ENCODE measurements at regions not wholly inside any gene's neighbourhood (a gene's known extent, or its start where the extent isn't known, plus 50 kb on each side); places are given as distances from the start of the nearest gene placed in this dataset.

- Histone ChIP-seq H3K27ac (no peak overlapping the region), H3K9me3 (no peaks in the 10 kb centered on the region), H3K4me1 (no peaks in the 10 kb centered on the region), H3K4me3 (no peak overlapping the region), H3K27me3 (no peaks in the 10 kb centered on the region), H3K36me3 (no peaks in the 10 kb centered on the region)
- TF ChIP-seq, protein P1, sequence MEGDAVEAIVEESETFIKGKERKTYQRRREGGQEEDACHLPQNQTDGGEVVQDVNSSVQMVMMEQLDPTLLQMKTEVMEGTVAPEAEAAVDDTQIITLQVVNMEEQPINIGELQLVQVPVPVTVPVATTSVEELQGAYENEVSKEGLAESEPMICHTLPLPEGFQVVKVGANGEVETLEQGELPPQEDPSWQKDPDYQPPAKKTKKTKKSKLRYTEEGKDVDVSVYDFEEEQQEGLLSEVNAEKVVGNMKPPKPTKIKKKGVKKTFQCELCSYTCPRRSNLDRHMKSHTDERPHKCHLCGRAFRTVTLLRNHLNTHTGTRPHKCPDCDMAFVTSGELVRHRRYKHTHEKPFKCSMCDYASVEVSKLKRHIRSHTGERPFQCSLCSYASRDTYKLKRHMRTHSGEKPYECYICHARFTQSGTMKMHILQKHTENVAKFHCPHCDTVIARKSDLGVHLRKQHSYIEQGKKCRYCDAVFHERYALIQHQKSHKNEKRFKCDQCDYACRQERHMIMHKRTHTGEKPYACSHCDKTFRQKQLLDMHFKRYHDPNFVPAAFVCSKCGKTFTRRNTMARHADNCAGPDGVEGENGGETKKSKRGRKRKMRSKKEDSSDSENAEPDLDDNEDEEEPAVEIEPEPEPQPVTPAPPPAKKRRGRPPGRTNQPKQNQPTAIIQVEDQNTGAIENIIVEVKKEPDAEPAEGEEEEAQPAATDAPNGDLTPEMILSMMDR (IDR thresholded peaks at IDR 0.05): no peak
- DNase-seq (no peak), ATAC-seq (no peak)
- intact Hi-C loops (cut with DNase I): no loop called here
Observed at GRCh38 chr15:39205506-39206371, 375.1 kb upstream of the THBS1 start.

- DNase-seq (no peak), ATAC-seq (peak; percentile 80)
- intact Hi-C loops (cut with DNase I): no loop called here
- no peaks in the 10 kb centered on the region for H3K36me3 ChIP-seq
- no peaks in the 10 kb centered on the region for H3K4me1 ChIP-seq
- H3K27me3 ChIP-seq: no peaks in the 10 kb centered on the region
- TF ChIP-seq, protein P1 (IDR thresholded peaks at IDR 0.05): no peak
- H3K27ac ChIP-seq: no peak overlapping the region
- H3K4me3 ChIP-seq: no peak overlapping the region
- H3K9me3 ChIP-seq: no peaks in the 10 kb centered on the region
Observed at GRCh38 chr15:39207532-39208115, 373.3 kb upstream of the THBS1 start.

GRCh38 chr15:39208187-39208586, 372.7 kb upstream of the THBS1 start:
- no peaks in the 10 kb centered on the region for H3K9me3 ChIP-seq
- intact Hi-C loops (cut with DNase I): no loop called here

GRCh38 chr15:39209548-39210211, 371.2 kb upstream of the THBS1 start:
- intact Hi-C loops (cut with DNase I): no loop called here
- DNase-seq: no peak
- no peaks in the 10 kb centered on the region for H3K36me3 ChIP-seq
- TF ChIP-seq, protein P1 (IDR thresholded peaks at IDR 0.05): no peak
- no peaks in the 10 kb centered on the region for H3K9me3 ChIP-seq
- no peaks in the 10 kb centered on the region for H3K27me3 ChIP-seq
- H3K4me3 ChIP-seq: no peak overlapping the region
- no peak for ATAC-seq
- H3K4me1 ChIP-seq: no peaks in the 10 kb centered on the region
- no peak overlapping the region for H3K27ac ChIP-seq

More at GRCh38 chr15:39208187-39208586, 372.7 kb upstream of the THBS1 start:
- no peak overlapping the region for H3K27ac ChIP-seq
- DNase-seq (no peak), ATAC-seq (peak; percentile 33)
- H3K36me3 ChIP-seq: no peaks in the 10 kb centered on the region
- H3K27me3 ChIP-seq: no peaks in the 10 kb centered on the region
- TF ChIP-seq, protein P1 (IDR thresholded peaks at IDR 0.05): no peak
- H3K4me1 ChIP-seq: no peaks in the 10 kb centered on the region
- H3K4me3 ChIP-seq: no peak overlapping the region

DNA sequence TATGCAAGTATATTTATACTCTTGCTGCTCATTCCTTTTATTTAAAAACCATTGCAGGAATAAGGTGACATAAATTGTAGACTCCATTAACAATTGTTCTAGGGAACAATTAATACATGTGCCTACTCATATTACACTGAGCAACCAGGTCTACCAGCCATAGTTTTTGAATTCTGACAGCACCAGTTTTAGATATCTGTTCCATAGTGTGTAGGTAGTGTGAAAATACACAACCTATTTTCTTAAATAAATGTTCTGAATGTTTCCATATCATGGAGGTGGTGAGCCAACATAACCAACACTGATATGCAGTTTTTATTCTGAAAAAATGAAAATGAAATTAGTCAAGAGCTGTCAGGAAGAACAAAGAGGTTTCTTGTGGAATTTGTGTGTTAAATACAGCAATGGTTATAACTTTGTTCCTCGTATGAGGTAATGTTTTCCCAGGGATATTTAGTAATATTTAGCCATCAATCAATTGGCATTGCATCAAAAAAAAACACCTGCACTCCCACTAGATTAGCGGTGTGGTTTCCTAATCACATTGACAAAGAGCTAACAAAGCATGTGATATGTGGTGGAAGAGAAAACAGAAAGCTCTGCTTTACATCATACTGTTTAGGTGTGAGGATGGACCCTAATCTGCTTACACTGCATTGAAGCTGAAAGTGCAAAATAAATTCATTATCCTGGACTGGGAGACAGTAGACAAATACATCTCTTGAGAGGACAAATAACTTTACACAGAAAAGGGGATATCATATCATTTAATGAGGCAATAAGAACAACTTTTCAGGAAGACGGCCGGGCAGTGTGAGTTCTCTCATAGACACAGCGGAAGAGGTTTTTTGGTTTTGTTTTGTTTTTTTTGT, 369.5 kb upstream of the THBS1 start:
- Histone ChIP-seq H3K36me3 (no peaks in the 10 kb centered on the region), H3K27ac (no peak overlapping the region), H3K27me3 (no peaks in the 10 kb centered on the region), H3K4me1 (no peaks in the 10 kb centered on the region), H3K9me3 (no peaks in the 10 kb centered on the region), H3K4me3 (no peak overlapping the region)
- ATAC-seq (no peak), DNase-seq (no peak)
- TF ChIP-seq, protein P1 (IDR thresholded peaks at IDR 0.05): no peak
- intact Hi-C loops (cut with DNase I): no loop called here
